Vagina (tissue), 2 donors: ENCODE measurements at regions not wholly inside any gene's neighbourhood (a gene's known extent, or its start where the extent isn't known, plus 50 kb on each side); places are given as distances from the start of the nearest gene placed in this dataset.

Source experiments
- DNase-seq, 2 donors: peaks; one replicate each; pipeline ENCODE4 v3.0.0-alpha.2; 2017; ENCODE audit errors: extremely low spot score in 2 of 2
- H3K27ac ChIP-seq: fragments of 200-600 bp; sonication (generic); one replicate; pipeline ENCODE4 v1.5.1; 2019
- H3K27me3 ChIP-seq: fragments of 200-600 bp; sonication (generic); one replicate; pipeline ENCODE4 v1.5.1; 2019
- H3K36me3 ChIP-seq, 2 donors: fragments of 200-600 bp; sonication (generic); one replicate each; pipeline ENCODE4 v1.5.1; 2017 to 2019
- H3K4me1 ChIP-seq: fragments of 200-600 bp; sonication (generic); one replicate; pipeline ENCODE4 v1.5.1; 2019
- H3K4me3 ChIP-seq, 2 donors: fragments of 200-600 bp; sonication (generic); 1 replicate in 1 of 2; 2 replicates in 1 of 2; pipeline ENCODE4 v1.5.1; 2016 to 2019
- H3K9me3 ChIP-seq: fragments of 200-600 bp; sonication (generic); one replicate; pipeline ENCODE4 v1.5.1; 2019
- CTCF ChIP-seq, 3 experiments: fragments of 450-650 bp in 2 of 3; fragments of 200-600 bp in 1 of 3; sonication (generic) in 1 of 3; IDR thresholded peaks; one replicate each; pipeline ENCODE4 v1.5.1; 2017 to 2019; ENCODE audit warnings: antibody characterized with exemption in 3 of 3, mild to moderate bottlenecking in 2 of 3, moderate library complexity in 2 of 3
- POLR2A ChIP-seq, 2 donors: fragments of 450-650 bp; IDR thresholded peaks; one replicate each; pipeline ENCODE4 v1.6.1; 2017; ENCODE audit warnings: antibody characterized with exemption in 2 of 2, mild to moderate bottlenecking in 2 of 2, moderate library complexity in 2 of 2
- POLR2AphosphoS5 ChIP-seq, 2 donors: sonication (generic); formaldehyde crosslinking; IDR thresholded peaks; one replicate each; pipeline ENCODE4 v1.9.0; 2017; ENCODE audit warnings: antibody characterized with exemption in 2 of 2, mild to moderate bottlenecking in 2 of 2, low read depth in 1 of 2; ENCODE audit not compliant: insufficient read depth in 1 of 2
- intact Hi-C: fragments of 100-400 bp; cut with DNase I; formaldehyde crosslinking; loops from one replicate; pipeline ENCODE4 v1.15.1; 2023

GRCh38 chr18:44197832-44198611 lies 482.7 kb upstream of the SETBP1 start:
- intact Hi-C loops, result no loop called here
- no peaks in the 10 kb centered on the region for H3K4me1 ChIP-seq
- no peaks in the 10 kb centered on the region for H3K36me3 ChIP-seq
- H3K9me3 ChIP-seq, result no peaks in the 10 kb centered on the region
- H3K27ac ChIP-seq, result no peak overlapping the region
- H3K4me3 ChIP-seq, result no peak overlapping the region
- DNase-seq, result no peak
- H3K27me3 ChIP-seq, result no peaks in the 10 kb centered on the region
- TF ChIP-seq CTCF (IDR thresholded peaks at IDR 0.05) (no peak), POLR2AphosphoS5 (IDR thresholded peaks at IDR 0.05; ENCODE audit: insufficient read depth in 1 of 2, low read depth in 1 of 2) (no peak), POLR2A (IDR thresholded peaks at IDR 0.05) (no peak)

- TF ChIP-seq POLR2A (IDR thresholded peaks at IDR 0.05), result no peak
- no peak for TF ChIP-seq CTCF (IDR thresholded peaks at IDR 0.05)
- TF ChIP-seq POLR2AphosphoS5 (IDR thresholded peaks at IDR 0.05; ENCODE audit: insufficient read depth in 1 of 2, low read depth in 1 of 2), result no peak
- intact Hi-C loops, result no loop called here
- Histone ChIP-seq H3K27me3 (no peaks in the 10 kb centered on the region), H3K9me3 (no peaks in the 10 kb centered on the region), H3K4me1 (no peaks in the 10 kb centered on the region), H3K4me3 (no peak overlapping the region), H3K27ac (no peak overlapping the region), H3K36me3 (no peaks in the 10 kb centered on the region)
- no peak for DNase-seq
These were observed 481.9 kb upstream of the SETBP1 start for GRCh38 chr18:44198612-44199284.

GRCh38 chr18:44213293-44213692 lies 467.4 kb upstream of the SETBP1 start:
- H3K4me1 ChIP-seq, result no peaks in the 10 kb centered on the region
- H3K27me3 ChIP-seq, result no peaks in the 10 kb centered on the region
- no peaks in the 10 kb centered on the region for H3K9me3 ChIP-seq
- H3K36me3 ChIP-seq, result no peaks in the 10 kb centered on the region
- no peak for TF ChIP-seq POLR2AphosphoS5 (IDR thresholded peaks at IDR 0.05; ENCODE audit: insufficient read depth in 1 of 2, low read depth in 1 of 2)
- no peak for TF ChIP-seq CTCF (IDR thresholded peaks at IDR 0.05)
- no peak for TF ChIP-seq POLR2A (IDR thresholded peaks at IDR 0.05)
- no peak overlapping the region for H3K27ac ChIP-seq
- no peak for DNase-seq
- intact Hi-C loops, result no loop called here
- no peak overlapping the region for H3K4me3 ChIP-seq

GRCh38 chr18:44214396-44214795 lies 466.3 kb upstream of the SETBP1 start:
- intact Hi-C loops, result no loop called here
- H3K4me1 ChIP-seq, result no peaks in the 10 kb centered on the region
- no peak overlapping the region for H3K4me3 ChIP-seq
- TF ChIP-seq CTCF (IDR thresholded peaks at IDR 0.05), result no peak
- no peak for TF ChIP-seq POLR2AphosphoS5 (IDR thresholded peaks at IDR 0.05; ENCODE audit: insufficient read depth in 1 of 2, low read depth in 1 of 2)
- TF ChIP-seq POLR2A (IDR thresholded peaks at IDR 0.05), result no peak
- H3K36me3 ChIP-seq, result no peaks in the 10 kb centered on the region
- DNase-seq, result no peak
- no peaks in the 10 kb centered on the region for H3K27me3 ChIP-seq
- H3K9me3 ChIP-seq, result no peaks in the 10 kb centered on the region
- no peak overlapping the region for H3K27ac ChIP-seq

- no peak for TF ChIP-seq POLR2A (IDR thresholded peaks at IDR 0.05)
- TF ChIP-seq POLR2AphosphoS5 (IDR thresholded peaks at IDR 0.05; ENCODE audit: insufficient read depth in 1 of 2, low read depth in 1 of 2), result no peak
- no peaks in the 10 kb centered on the region for H3K9me3 ChIP-seq
- H3K4me1 ChIP-seq, result no peaks in the 10 kb centered on the region
- H3K27ac ChIP-seq, result no peak overlapping the region
- H3K36me3 ChIP-seq, result no peaks in the 10 kb centered on the region
- H3K4me3 ChIP-seq, result no peak overlapping the region
- DNase-seq, result no peak
- no peaks in the 10 kb centered on the region for H3K27me3 ChIP-seq
- intact Hi-C loops, result no loop called here
These were observed 464.5 kb upstream of the SETBP1 start for GRCh38 chr18:44216169-44216568.
